Spinal cord (tissue), 9 donors: ENCODE measurements at regions not wholly inside any gene's neighbourhood (a gene's known extent, or its start where the extent isn't known, plus 50 kb on each side); places are given as distances from the start of the nearest gene placed in this dataset.
"Not testable (repeated sequence)": the region's sequence is repeated elsewhere in the genome, so short reads cannot be mapped to it uniquely, and the experiment has no call there.

Source experiments
- DNase-seq, 6 donors: peaks; one replicate each; pipeline versions ENCODE4 v3.0.0 to v3.0.0-alpha.2; 2013 to 2015; ENCODE audit warnings: low spot score in 6 of 6, low read depth in 4 of 6
- H3K27ac ChIP-seq: one replicate; pipeline ENCODE4 v1.5.1; 2013; ENCODE audit warnings: low read depth, low read length, control low read depth
- H3K27me3 ChIP-seq: one replicate; pipeline ENCODE4 v1.6.1; 2013; ENCODE audit warnings: low read length; ENCODE audit not compliant: control insufficient read depth, insufficient read depth
- H3K36me3 ChIP-seq: one replicate; pipeline ENCODE4 v1.6.1; 2013; ENCODE audit warnings: low read length; ENCODE audit not compliant: control insufficient read depth, insufficient read depth
- H3K4me1 ChIP-seq: one replicate; pipeline ENCODE4 v1.6.1; 2013; ENCODE audit warnings: low read length; ENCODE audit not compliant: control insufficient read depth, insufficient read depth
- H3K4me3 ChIP-seq: one replicate; pipeline ENCODE4 v1.5.1; 2013; ENCODE audit warnings: low read depth, low read length, control low read depth
- H3K9me3 ChIP-seq: one replicate; pipeline ENCODE4 v1.6.1; 2013; ENCODE audit warnings: low read length; ENCODE audit not compliant: control insufficient read depth, insufficient read depth
- WGBS: methylation state at CpG from one replicate; pipeline ENCODE4 v1.1.5; 2013; ENCODE audit warnings: missing lambda C conversion rate; ENCODE audit not compliant: insufficient coverage; 5-methylcytosine and 5-hydroxymethylcytosine counted together
- donor health status: healthy.

GRCh38 chr1:29590583-29591565 is 354.6 kb downstream of the PTPRU start:
- Histone ChIP-seq H3K4me3 (no peak overlapping the region), H3K36me3 (no peaks in the 10 kb centered on the region), H3K27ac (no peak overlapping the region), H3K9me3 (no peaks in the 10 kb centered on the region), H3K4me1 (peaks cover 13% of the 10 kb centered on the region), H3K27me3 (no peaks in the 10 kb centered on the region)
- DNase-seq = peak in 2 of 6 donors; percentile 3 to 77
- 68% methylated on average over 5 of the region's 10 CpGs for WGBS

GRCh38 chr1:29589716-29590115 is 353.4 kb downstream of the PTPRU start:
- H3K9me3 ChIP-seq, DNase-seq, H3K4me3 ChIP-seq, H3K36me3 ChIP-seq, H3K27me3 ChIP-seq, H3K27ac ChIP-seq: not testable (repeated sequence)
- peaks cover 20% of the 10 kb centered on the region for H3K4me1 ChIP-seq
- WGBS = no CpG with 5 or more reads among the region's 3 CpGs

- H3K9me3 ChIP-seq = no peaks in the 10 kb centered on the region
- H3K27ac ChIP-seq = no peak overlapping the region
- no peak for DNase-seq
- no peaks in the 10 kb centered on the region for H3K36me3 ChIP-seq
- WGBS = 58% methylated on average over 3 of the region's 4 CpGs
- H3K27me3 ChIP-seq = no peaks in the 10 kb centered on the region
- H3K4me1 ChIP-seq = peaks cover 22% of the 10 kb centered on the region
- H3K4me3 ChIP-seq = no peak overlapping the region
Observed at GRCh38 chr1:29586991-29587745, 350.8 kb downstream of the PTPRU start.

GRCh38 chr1:29586215-29586614 is 349.9 kb downstream of the PTPRU start:
- Histone ChIP-seq H3K27me3 (no peaks in the 10 kb centered on the region), H3K9me3 (no peaks in the 10 kb centered on the region), H3K4me1 (peaks cover 14% of the 10 kb centered on the region), H3K27ac (no peak overlapping the region), H3K4me3 (no peak overlapping the region), H3K36me3 (no peaks in the 10 kb centered on the region)
- peak in 1 of 6 donors; percentile 79 for DNase-seq
- WGBS = 79% methylated on average over 5 of the region's 5 CpGs

- no peak overlapping the region for H3K4me3 ChIP-seq
- no peaks in the 10 kb centered on the region for H3K36me3 ChIP-seq
- no peak overlapping the region for H3K27ac ChIP-seq
- H3K27me3 ChIP-seq = no peaks in the 10 kb centered on the region
- no peak for DNase-seq
- no peaks in the 10 kb centered on the region for H3K9me3 ChIP-seq
- peaks cover 14% of the 10 kb centered on the region for H3K4me1 ChIP-seq
- WGBS = 68% methylated on average over 6 of the region's 6 CpGs
Observed at GRCh38 chr1:29585656-29586055, 349.3 kb downstream of the PTPRU start.

GRCh38 chr1:29585201-29585600 is 348.9 kb downstream of the PTPRU start:
- Histone ChIP-seq H3K4me3 (no peak overlapping the region), H3K27ac (no peak overlapping the region), H3K36me3 (no peaks in the 10 kb centered on the region), H3K4me1 (peaks cover 14% of the 10 kb centered on the region), H3K27me3 (no peaks in the 10 kb centered on the region), H3K9me3 (no peaks in the 10 kb centered on the region)
- 85% methylated on average over 6 of the region's 7 CpGs for WGBS
- no peak for DNase-seq

GRCh38 chr1:29584776-29585175 is 348.5 kb downstream of the PTPRU start:
- no peak overlapping the region for H3K27ac ChIP-seq
- WGBS = 48% methylated on average over 10 of the region's 10 CpGs
- peak in 2 of 6 donors; percentile 16 to 85 for DNase-seq
- H3K9me3 ChIP-seq = no peaks in the 10 kb centered on the region
- no peak overlapping the region for H3K4me3 ChIP-seq
- H3K36me3 ChIP-seq = no peaks in the 10 kb centered on the region
- H3K4me1 ChIP-seq = peaks cover 14% of the 10 kb centered on the region
- no peaks in the 10 kb centered on the region for H3K27me3 ChIP-seq

GRCh38 chr1:29584362-29584761 is 348.0 kb downstream of the PTPRU start:
- H3K4me1 ChIP-seq = peaks cover 14% of the 10 kb centered on the region
- H3K4me3 ChIP-seq = no peak overlapping the region
- DNase-seq = no peak
- WGBS = 80% methylated on average over 2 of the region's 3 CpGs
- no peak overlapping the region for H3K27ac ChIP-seq
- no peaks in the 10 kb centered on the region for H3K27me3 ChIP-seq
- H3K36me3 ChIP-seq = no peaks in the 10 kb centered on the region
- H3K9me3 ChIP-seq = no peaks in the 10 kb centered on the region

GRCh38 chr1:29583727-29584126 is 347.4 kb downstream of the PTPRU start:
- no peaks in the 10 kb centered on the region for H3K36me3 ChIP-seq
- peaks cover 14% of the 10 kb centered on the region for H3K4me1 ChIP-seq
- 88% methylated on average over 2 of the region's 5 CpGs for WGBS
- H3K9me3 ChIP-seq = no peaks in the 10 kb centered on the region
- DNase-seq = peak in 1 of 6 donors; percentile 48
- H3K27ac ChIP-seq = no peak overlapping the region
- H3K27me3 ChIP-seq = no peaks in the 10 kb centered on the region
- no peak overlapping the region for H3K4me3 ChIP-seq
